ENCODE measurements at regions not wholly inside any gene's neighbourhood (a gene's known extent, or its start where the extent isn't known, plus 50 kb on each side); places are given as distances from the start of the nearest gene placed in this dataset.

DNA sequence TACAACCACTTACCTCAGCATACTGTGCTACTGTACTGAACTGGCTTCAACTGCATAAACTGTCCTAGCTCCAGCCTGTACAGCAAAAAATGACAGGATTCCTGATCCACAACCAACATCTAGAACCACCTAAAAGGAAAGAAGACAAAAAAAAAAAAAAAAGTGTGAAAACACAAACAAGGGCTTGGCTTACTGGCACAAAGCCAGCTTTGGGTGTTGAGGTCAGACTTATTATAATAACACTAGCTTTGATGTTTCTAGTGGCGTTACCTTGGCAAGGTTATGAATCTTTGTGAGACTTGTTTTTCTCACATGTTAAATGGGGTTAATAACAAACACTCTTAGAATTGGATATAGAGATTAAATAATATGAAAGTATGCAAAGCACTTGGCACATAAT is 148.5 kb upstream of the PUM3 start:
- intact Hi-C loops (cut with DNase I; ENCODE audit: low total_unique reads) = no loop called here
- Histone ChIP-seq H3K4me1 (no peaks in the 10 kb centered on the region), H3K4me3 (no peak overlapping the region), H3K27ac (no peak overlapping the region), H3K9me3 (no peaks in the 10 kb centered on the region), H3K27me3 (no peaks in the 10 kb centered on the region), H3K36me3 (no peaks in the 10 kb centered on the region)
- DNase-seq (no peak), ATAC-seq (no peak)
- TF ChIP-seq, protein P1, sequence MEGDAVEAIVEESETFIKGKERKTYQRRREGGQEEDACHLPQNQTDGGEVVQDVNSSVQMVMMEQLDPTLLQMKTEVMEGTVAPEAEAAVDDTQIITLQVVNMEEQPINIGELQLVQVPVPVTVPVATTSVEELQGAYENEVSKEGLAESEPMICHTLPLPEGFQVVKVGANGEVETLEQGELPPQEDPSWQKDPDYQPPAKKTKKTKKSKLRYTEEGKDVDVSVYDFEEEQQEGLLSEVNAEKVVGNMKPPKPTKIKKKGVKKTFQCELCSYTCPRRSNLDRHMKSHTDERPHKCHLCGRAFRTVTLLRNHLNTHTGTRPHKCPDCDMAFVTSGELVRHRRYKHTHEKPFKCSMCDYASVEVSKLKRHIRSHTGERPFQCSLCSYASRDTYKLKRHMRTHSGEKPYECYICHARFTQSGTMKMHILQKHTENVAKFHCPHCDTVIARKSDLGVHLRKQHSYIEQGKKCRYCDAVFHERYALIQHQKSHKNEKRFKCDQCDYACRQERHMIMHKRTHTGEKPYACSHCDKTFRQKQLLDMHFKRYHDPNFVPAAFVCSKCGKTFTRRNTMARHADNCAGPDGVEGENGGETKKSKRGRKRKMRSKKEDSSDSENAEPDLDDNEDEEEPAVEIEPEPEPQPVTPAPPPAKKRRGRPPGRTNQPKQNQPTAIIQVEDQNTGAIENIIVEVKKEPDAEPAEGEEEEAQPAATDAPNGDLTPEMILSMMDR (IDR thresholded peaks at IDR 0.05 in 4 of 5, conservative IDR thresholded peaks at IDR 0.05 in 1 of 5) = no peak
- no peak for TF ChIP-seq POLR2A (IDR thresholded peaks at IDR 0.05)
- in situ Hi-C loops (cut with MboI; ENCODE audit: low sequenced_read_pairs in 4 of 4) = no loop called here

DNA sequence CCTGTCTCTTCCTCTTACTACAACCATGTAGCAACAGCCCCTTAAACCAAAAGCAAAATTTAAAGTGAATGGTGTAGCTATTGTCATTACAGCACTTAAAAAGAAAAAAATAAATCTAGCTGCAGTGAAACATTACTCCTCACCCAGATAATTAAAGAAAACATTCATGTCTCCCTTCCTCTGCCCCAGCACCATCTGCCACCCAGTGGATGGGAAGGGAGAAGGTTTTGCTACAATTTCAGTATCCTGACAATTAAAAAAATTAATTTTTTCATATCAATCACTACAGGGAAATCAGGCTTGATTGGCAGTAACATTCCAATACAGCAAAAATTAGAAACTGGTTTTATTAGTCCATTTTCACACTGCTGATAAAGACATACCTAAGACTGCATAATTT is 147.4 kb upstream of the PUM3 start:
- DNase-seq (no peak), ATAC-seq (no peak)
- Histone ChIP-seq H3K27me3 (no peaks in the 10 kb centered on the region), H3K27ac (no peak overlapping the region), H3K36me3 (no peaks in the 10 kb centered on the region), H3K4me3 (no peak overlapping the region), H3K4me1 (no peaks in the 10 kb centered on the region), H3K9me3 (no peaks in the 10 kb centered on the region)
- TF ChIP-seq, protein P1 (IDR thresholded peaks at IDR 0.05 in 4 of 5, conservative IDR thresholded peaks at IDR 0.05 in 1 of 5) = no peak
- TF ChIP-seq POLR2A (IDR thresholded peaks at IDR 0.05) = no peak
- in situ Hi-C loops (cut with MboI; ENCODE audit: low sequenced_read_pairs in 4 of 4) (no loop called here), intact Hi-C loops (cut with DNase I; ENCODE audit: low total_unique reads) (no loop called here)

DNA sequence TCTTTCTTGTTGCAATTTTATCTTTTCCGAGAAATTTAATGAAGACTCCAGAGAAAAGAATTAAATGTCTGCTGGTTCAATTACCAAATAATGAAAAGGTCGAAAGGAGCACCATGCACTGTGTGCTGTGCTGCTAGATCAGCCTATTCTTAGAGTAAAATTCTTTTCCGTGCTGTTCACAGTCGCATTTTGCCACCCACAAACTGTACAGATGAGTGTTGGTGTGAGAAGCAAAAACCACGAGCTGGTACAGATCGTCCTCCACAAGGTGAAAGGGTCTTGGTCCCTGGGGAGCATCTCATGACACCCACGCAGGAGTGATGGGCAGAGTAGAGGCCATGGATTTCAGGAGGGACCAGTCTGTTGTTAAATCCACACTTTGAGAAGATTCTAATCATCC is 143.8 kb upstream of the PUM3 start:
- ATAC-seq (no peak), DNase-seq (no peak)
- H3K27ac ChIP-seq = no peak overlapping the region
- H3K36me3 ChIP-seq = no peaks in the 10 kb centered on the region
- intact Hi-C loops (cut with DNase I; ENCODE audit: low total_unique reads) = no loop called here
- no peak overlapping the region for H3K4me3 ChIP-seq
- no peaks in the 10 kb centered on the region for H3K27me3 ChIP-seq
- H3K9me3 ChIP-seq = no peaks in the 10 kb centered on the region
- in situ Hi-C loops (cut with MboI; ENCODE audit: low sequenced_read_pairs in 4 of 4) = no loop called here
- no peaks in the 10 kb centered on the region for H3K4me1 ChIP-seq
- TF ChIP-seq, protein P1 (IDR thresholded peaks at IDR 0.05 in 4 of 5, conservative IDR thresholded peaks at IDR 0.05 in 1 of 5) = no peak
- no peak for TF ChIP-seq POLR2A (IDR thresholded peaks at IDR 0.05)

DNA sequence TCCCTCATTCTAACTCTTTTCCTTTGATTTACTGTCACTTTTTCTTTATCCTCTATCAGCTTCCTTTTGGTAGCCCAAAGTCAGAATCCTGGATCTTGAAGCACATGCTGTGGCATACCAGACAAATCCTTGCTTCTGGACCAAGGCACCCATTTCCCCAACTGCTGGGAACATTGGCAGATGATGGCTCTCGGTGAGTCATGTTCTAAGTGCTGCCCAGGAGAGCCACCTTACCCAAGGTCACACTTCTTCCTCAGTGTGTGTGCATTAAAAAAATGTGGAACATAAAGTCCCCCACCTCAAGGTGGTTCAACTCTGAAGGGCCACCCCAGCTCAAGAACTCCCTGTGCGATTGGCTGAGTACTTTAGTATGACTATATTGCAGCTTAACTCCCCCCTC is 141.4 kb upstream of the PUM3 start:
- TF ChIP-seq, protein P1 (IDR thresholded peaks at IDR 0.05 in 4 of 5, conservative IDR thresholded peaks at IDR 0.05 in 1 of 5) = no peak
- TF ChIP-seq POLR2A (IDR thresholded peaks at IDR 0.05) = no peak
- Histone ChIP-seq H3K4me1 (no peaks in the 10 kb centered on the region), H3K4me3 (no peak overlapping the region), H3K9me3 (no peaks in the 10 kb centered on the region), H3K27me3 (no peaks in the 10 kb centered on the region), H3K27ac (no peak overlapping the region), H3K36me3 (no peaks in the 10 kb centered on the region)
- intact Hi-C loops (cut with DNase I; ENCODE audit: low total_unique reads) = no loop called here
- no peak for ATAC-seq
- no peak for DNase-seq
- in situ Hi-C loops (cut with MboI; ENCODE audit: low sequenced_read_pairs in 4 of 4) = no loop called here

DNA sequence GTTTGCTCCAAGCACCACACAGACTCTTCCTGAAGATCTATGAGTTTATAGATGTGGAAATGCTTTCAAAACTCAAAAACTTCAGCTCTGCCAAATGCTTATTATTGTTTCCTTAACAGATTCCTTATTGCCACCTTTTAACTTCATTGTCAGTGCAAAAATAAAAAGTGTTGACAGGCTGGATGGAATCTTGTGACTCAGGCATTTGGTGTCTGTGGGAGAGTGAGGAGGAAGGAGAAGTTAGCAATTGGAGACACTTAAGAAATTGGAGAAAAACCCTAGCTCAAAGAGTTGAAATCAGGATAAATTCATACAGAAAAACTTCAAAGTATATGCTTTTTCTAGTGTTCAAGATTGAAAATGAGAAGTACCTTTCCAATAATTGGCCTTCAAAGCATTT is 140.6 kb upstream of the PUM3 start:
- H3K4me1 ChIP-seq = no peaks in the 10 kb centered on the region
- H3K27me3 ChIP-seq = no peaks in the 10 kb centered on the region
- TF ChIP-seq, protein P1 (IDR thresholded peaks at IDR 0.05 in 4 of 5, conservative IDR thresholded peaks at IDR 0.05 in 1 of 5) = no peak
- TF ChIP-seq POLR2A (IDR thresholded peaks at IDR 0.05) = no peak
- in situ Hi-C loops (cut with MboI; ENCODE audit: low sequenced_read_pairs in 4 of 4) (no loop called here), intact Hi-C loops (cut with DNase I; ENCODE audit: low total_unique reads) (no loop called here)
- no peaks in the 10 kb centered on the region for H3K9me3 ChIP-seq
- no peaks in the 10 kb centered on the region for H3K36me3 ChIP-seq
- ATAC-seq = no peak
- H3K27ac ChIP-seq = no peak overlapping the region
- DNase-seq = no peak
- H3K4me3 ChIP-seq = no peak overlapping the region

Data from gastrocnemius medialis (tissue), 4 donors.